Thyroid gland (tissue), 4 donors: ENCODE measurements at regions not wholly inside any gene's neighbourhood (a gene's known extent, or its start where the extent isn't known, plus 50 kb on each side); places are given as distances from the start of the nearest gene placed in this dataset.

Experiments used
- DNase-seq, 2 donors: peaks; one replicate each; pipeline ENCODE4 v3.0.0-alpha.2; 2019
- H3K27ac ChIP-seq, 3 donors: fragments of 200-600 bp; sonication (generic); 1 replicate in 2 of 3; 2 replicates in 1 of 3; pipeline ENCODE4 v1.5.1; 2016 to 2019; ENCODE audit warnings: mild to moderate bottlenecking in 1 of 3, moderate library complexity in 1 of 3
- H3K27me3 ChIP-seq: fragments of 200-600 bp; sonication (generic); one replicate; pipeline ENCODE4 v1.5.1; 2019
- H3K36me3 ChIP-seq, 2 donors: fragments of 200-600 bp; sonication (generic); one replicate each; pipeline ENCODE4 v1.5.1; 2016 to 2019
- H3K4me1 ChIP-seq, 2 donors: fragments of 200-600 bp; sonication (generic); one replicate each; pipeline ENCODE4 v1.5.1; 2017 to 2019
- H3K4me3 ChIP-seq, 3 donors: fragments of 200-600 bp; sonication (generic); replicated peaks in 1 of 3; 1 replicate in 2 of 3; 2 replicates in 1 of 3; pipeline ENCODE4 v1.5.1; 2016; ENCODE audit warnings: mild to moderate bottlenecking in 1 of 3
- H3K9me3 ChIP-seq: fragments of 200-600 bp; sonication (generic); one replicate; pipeline ENCODE4 v1.5.1; 2017
- CTCF ChIP-seq, 6 experiments: fragments of 200-600 bp in 3 of 6; fragments of 450-650 bp in 3 of 6; sonication (generic) in 3 of 6; IDR thresholded peaks; one replicate each; pipeline ENCODE4 v1.5.1; 2016 to 2019; ENCODE audit warnings: antibody characterized with exemption in 6 of 6, mild to moderate bottlenecking in 2 of 6, inconsistent platforms in 1 of 6, moderate library complexity in 1 of 6
- POLR2A ChIP-seq, 2 donors: fragments of 450-650 bp; IDR thresholded peaks; one replicate each; pipeline ENCODE4 v1.6.1; 2017; ENCODE audit warnings: antibody characterized with exemption in 2 of 2, mild to moderate bottlenecking in 2 of 2, moderate library complexity in 1 of 2
- WGBS, 2 donors: methylation state at CpG; one replicate each; pipeline ENCODE4 v1.1.5; 2017; 5-methylcytosine and 5-hydroxymethylcytosine counted together
- intact Hi-C: fragments of 100-400 bp; cut with DNase I; formaldehyde crosslinking; loops from one replicate; pipeline ENCODE4 v1.15.1; 2023

GRCh38 chr5:143606043-143606752 is 202.7 kb upstream of the NR3C1 start:
- Histone ChIP-seq H3K27me3 (no peaks in the 10 kb centered on the region), H3K4me1 (no peaks in the 10 kb centered on the region), H3K4me3 (no peak overlapping the region), H3K9me3 (no peaks in the 10 kb centered on the region), H3K36me3 (no peaks in the 10 kb centered on the region), H3K27ac (no peak overlapping the region)
- TF ChIP-seq CTCF (IDR thresholded peaks at IDR 0.05) = no peak
- no peak for TF ChIP-seq POLR2A (IDR thresholded peaks at IDR 0.05)
- 71 to 72% methylated on average over 5 of the region's 5 CpGs for WGBS, 2 donors
- intact Hi-C loops = no loop called here
- no peak for DNase-seq

- TF ChIP-seq CTCF (IDR thresholded peaks at IDR 0.05) (no peak), POLR2A (IDR thresholded peaks at IDR 0.05) (no peak)
- H3K27me3 ChIP-seq = no peaks in the 10 kb centered on the region
- intact Hi-C loops = no loop called here
- no peak for DNase-seq
- no peaks in the 10 kb centered on the region for H3K36me3 ChIP-seq
- no peak overlapping the region for H3K4me3 ChIP-seq
- 61 to 69% methylated on average over 4 of the region's 4 CpGs for WGBS, 2 donors
- H3K4me1 ChIP-seq = no peaks in the 10 kb centered on the region
- H3K9me3 ChIP-seq = no peaks in the 10 kb centered on the region
- H3K27ac ChIP-seq = no peak overlapping the region
Measured at GRCh38 chr5:143605403-143606005, 202.0 kb upstream of the NR3C1 start.

GRCh38 chr5:143601917-143602333 is 198.4 kb upstream of the NR3C1 start:
- TF ChIP-seq POLR2A (IDR thresholded peaks at IDR 0.05) (no peak), CTCF (IDR thresholded peaks at IDR 0.05) (no peak)
- no peaks in the 10 kb centered on the region for H3K4me1 ChIP-seq
- H3K9me3 ChIP-seq = no peaks in the 10 kb centered on the region
- H3K36me3 ChIP-seq = no peaks in the 10 kb centered on the region
- no peak overlapping the region for H3K4me3 ChIP-seq
- H3K27me3 ChIP-seq = no peaks in the 10 kb centered on the region
- intact Hi-C loops = no loop called here
- 89% methylated on average over 4 of the region's 4 CpGs for WGBS, 2 donors
- no peak for DNase-seq
- no peak overlapping the region for H3K27ac ChIP-seq

- TF ChIP-seq CTCF (IDR thresholded peaks at IDR 0.05) = no peak
- no peaks in the 10 kb centered on the region for H3K27me3 ChIP-seq
- intact Hi-C loops = no loop called here
- no peaks in the 10 kb centered on the region for H3K4me1 ChIP-seq
- DNase-seq = no peak
- no peaks in the 10 kb centered on the region for H3K9me3 ChIP-seq
- no peaks in the 10 kb centered on the region for H3K36me3 ChIP-seq
- H3K4me3 ChIP-seq = no peak overlapping the region
- 91 to 96% methylated on average over 6 of the region's 6 CpGs for WGBS, 2 donors
- H3K27ac ChIP-seq = no peak overlapping the region
Measured at GRCh38 chr5:143601357-143601756, 197.9 kb upstream of the NR3C1 start.

- no peak for DNase-seq
- TF ChIP-seq CTCF (IDR thresholded peaks at IDR 0.05) = no peak
- TF ChIP-seq POLR2A (IDR thresholded peaks at IDR 0.05) = no peak
- WGBS, 2 donors = 93 to 97% methylated on average over 6 of the region's 6 CpGs
- H3K27ac ChIP-seq = no peak overlapping the region
- no peaks in the 10 kb centered on the region for H3K27me3 ChIP-seq
- no peak overlapping the region for H3K4me3 ChIP-seq
- no peaks in the 10 kb centered on the region for H3K9me3 ChIP-seq
- H3K4me1 ChIP-seq = no peaks in the 10 kb centered on the region
- intact Hi-C loops = no loop called here
- no peaks in the 10 kb centered on the region for H3K36me3 ChIP-seq
Measured at GRCh38 chr5:143600396-143601075, 197.1 kb upstream of the NR3C1 start.
